Osteocyte (in vitro differentiated cells): ENCODE measurements at regions not wholly inside any gene's neighbourhood (a gene's known extent, or its start where the extent isn't known, plus 50 kb on each side); places are given as distances from the start of the nearest gene placed in this dataset.

Source experiments
- DNase-seq: peaks from one replicate; pipeline ENCODE4 v3.0.0; 2021; ENCODE audit warnings: mixed read lengths; ENCODE audit not compliant: unreplicated experiment; ENCODE audit errors: extremely low spot score
- H3K27ac Mint-ChIP-seq: one replicate; pipeline ENCODE4 v1.8.0; 2021; ENCODE audit warnings: mild to moderate bottlenecking, mixed read lengths; ENCODE audit not compliant: unreplicated experiment
- H3K27me3 Mint-ChIP-seq: one replicate; pipeline ENCODE4 v1.8.0; 2021; ENCODE audit warnings: mixed read lengths; ENCODE audit not compliant: unreplicated experiment
- H3K36me3 Mint-ChIP-seq: one replicate; pipeline ENCODE4 v1.8.0; 2021; ENCODE audit warnings: mixed read lengths; ENCODE audit not compliant: unreplicated experiment
- H3K4me1 Mint-ChIP-seq: one replicate; pipeline ENCODE4 v1.8.0; 2021; ENCODE audit warnings: mixed read lengths; ENCODE audit not compliant: unreplicated experiment
- H3K4me3 Mint-ChIP-seq: one replicate; pipeline ENCODE4 v1.8.0; 2021; ENCODE audit warnings: mild to moderate bottlenecking, moderate library complexity, mixed read lengths; ENCODE audit not compliant: unreplicated experiment
- H3K9me3 Mint-ChIP-seq: one replicate; pipeline ENCODE4 v1.8.0; 2021; ENCODE audit warnings: mixed read lengths; ENCODE audit not compliant: unreplicated experiment
- CTCF ChIP-seq: fragments of 200-600 bp; sonication (generic); IDR thresholded peaks from 2 replicates; pipeline ENCODE4 v1.5.0; 2021; ENCODE audit warnings: antibody characterized with exemption, mild to moderate bottlenecking, moderate library complexity

- no peak overlapping the region for H3K27ac Mint-ChIP-seq
- no peaks in the 10 kb centered on the region for H3K27me3 Mint-ChIP-seq
- H3K36me3 Mint-ChIP-seq: no peaks in the 10 kb centered on the region
- no peak for DNase-seq
- no peak overlapping the region for H3K4me3 Mint-ChIP-seq
- no peak for TF ChIP-seq CTCF
- no peaks in the 10 kb centered on the region for H3K4me1 Mint-ChIP-seq
- peaks cover 10% of the 10 kb centered on the region for H3K9me3 Mint-ChIP-seq
Observed at GRCh38 chr1:50275566-50275965, 147.7 kb downstream of the DMRTA2 start.

GRCh38 chr1:50272912-50273311 lies 150.3 kb downstream of the DMRTA2 start:
- TF ChIP-seq CTCF: no peak
- H3K9me3 Mint-ChIP-seq: no peaks in the 10 kb centered on the region
- no peaks in the 10 kb centered on the region for H3K36me3 Mint-ChIP-seq
- H3K27me3 Mint-ChIP-seq: no peaks in the 10 kb centered on the region
- no peak overlapping the region for H3K27ac Mint-ChIP-seq
- no peak overlapping the region for H3K4me3 Mint-ChIP-seq
- H3K4me1 Mint-ChIP-seq: no peaks in the 10 kb centered on the region
- DNase-seq: no peak

- Mint-ChIP-seq H3K4me1 (no peaks in the 10 kb centered on the region), H3K36me3 (no peaks in the 10 kb centered on the region)
Observed at GRCh38 chr1:50271968-50272578, 151.2 kb downstream of the DMRTA2 start.

GRCh38 chr1:50271337-50271736 lies 151.9 kb downstream of the DMRTA2 start:
- TF ChIP-seq CTCF: no peak
- Mint-ChIP-seq H3K4me3 (no peak overlapping the region), H3K27me3 (no peaks in the 10 kb centered on the region), H3K27ac (no peak overlapping the region), H3K4me1 (no peaks in the 10 kb centered on the region), H3K9me3 (no peaks in the 10 kb centered on the region), H3K36me3 (no peaks in the 10 kb centered on the region)
- no peak for DNase-seq

More at GRCh38 chr1:50271968-50272578, 151.2 kb downstream of the DMRTA2 start:
- H3K4me3 Mint-ChIP-seq: no peak overlapping the region
- peak; percentile 32 for TF ChIP-seq CTCF
- H3K27me3 Mint-ChIP-seq: no peaks in the 10 kb centered on the region
- DNase-seq: no peak
- H3K27ac Mint-ChIP-seq: no peak overlapping the region
- H3K9me3 Mint-ChIP-seq: no peaks in the 10 kb centered on the region

- Mint-ChIP-seq H3K4me3 (no peak overlapping the region), H3K9me3 (no peaks in the 10 kb centered on the region), H3K27me3 (no peaks in the 10 kb centered on the region), H3K27ac (no peak overlapping the region), H3K4me1 (no peaks in the 10 kb centered on the region), H3K36me3 (no peaks in the 10 kb centered on the region)
- TF ChIP-seq CTCF: no peak
- DNase-seq: no peak
Observed at GRCh38 chr1:50270926-50271325, 152.3 kb downstream of the DMRTA2 start.
